WTC11 (cell line): ENCODE measurements at regions not wholly inside any gene's neighbourhood (a gene's known extent, or its start where the extent isn't known, plus 50 kb on each side); places are given as distances from the start of the nearest gene placed in this dataset.

Experiments
- ATAC-seq: fragments of 200-7000 bp; cut with Tn5 transposase; 2 replicates; pipeline ENCODE4 v1.10.0; 2021; ENCODE audit warnings: mild to moderate bottlenecking, moderate library complexity
- CTCF ChIA-PET: fragments of 300-600 bp; sonication (Branson Sonifier 250); formaldehyde crosslinking; loops from one replicate; lab custom pipeline; 2021; ENCODE audit warnings: antibody characterized with exemption; lab: Charles Lee
- POLR2A ChIA-PET: fragments of 350-600 bp; sonication (Branson Sonifier 250); formaldehyde crosslinking; loops from one replicate; lab custom pipeline; 2021; ENCODE audit warnings: antibody characterized with exemption; lab: Charles Lee
- DNase-seq: peaks from one replicate; pipeline ENCODE4 v3.0.0; 2021; ENCODE audit warnings: low spot score
- H3K27ac Mint-ChIP-seq: 2 replicates; pipeline ENCODE4 v1.8.0; 2021; ENCODE audit warnings: mixed read lengths
- H3K27me3 Mint-ChIP-seq: 2 replicates; pipeline ENCODE4 v1.8.0; 2021; ENCODE audit warnings: low read depth, mild to moderate bottlenecking, moderate library complexity, mixed read lengths
- H3K36me3 Mint-ChIP-seq: 2 replicates; pipeline ENCODE4 v1.8.0; 2021; ENCODE audit warnings: mixed read lengths
- H3K4me1 Mint-ChIP-seq: 2 replicates; pipeline ENCODE4 v1.8.0; 2022; ENCODE audit warnings: mixed read lengths
- H3K4me3 Mint-ChIP-seq: 2 replicates; pipeline ENCODE4 v1.8.0; 2021; ENCODE audit warnings: mild to moderate bottlenecking, moderate library complexity, mixed read lengths
- H3K9me3 Mint-ChIP-seq: 2 replicates; pipeline ENCODE4 v1.8.0; 2021; ENCODE audit warnings: mixed read lengths
- CREM ChIP-seq: sonication (generic); formaldehyde crosslinking; IDR thresholded peaks from 2 replicates; pipeline ENCODE4 v1.8.1; 2022; ENCODE audit warnings: mild to moderate bottlenecking, missing genetic modification reagents, moderate library complexity
- EMX1 ChIP-seq: fragments of 250-450 bp; sonication (Bioruptor Pico); IDR thresholded peaks from 2 replicates; pipeline ENCODE4 v1.8.0; 2021; ENCODE audit warnings: mild to moderate bottlenecking
- FOXJ3 ChIP-seq: sonication (generic); formaldehyde crosslinking; IDR thresholded peaks from 2 replicates; pipeline ENCODE4 v1.9.0; 2021; ENCODE audit warnings: missing genetic modification reagents, mild to moderate bottlenecking, borderline replicate concordance
- GABPB1 ChIP-seq: sonication (generic); formaldehyde crosslinking; IDR thresholded peaks from 2 replicates; pipeline ENCODE4 v1.8.1; 2023; ENCODE audit warnings: mild to moderate bottlenecking, missing genetic modification reagents
- JUN ChIP-seq: sonication (generic); formaldehyde crosslinking; IDR thresholded peaks from 2 replicates; pipeline ENCODE4 v1.8.0; 2023; ENCODE audit warnings: mild to moderate bottlenecking, missing genetic modification reagents
- KAT7 ChIP-seq: sonication (generic); formaldehyde crosslinking; IDR thresholded peaks from 2 replicates; pipeline ENCODE4 v1.8.1; 2023; ENCODE audit warnings: missing genetic modification reagents, mild to moderate bottlenecking, borderline replicate concordance
- MXD4 ChIP-seq: fragments of 250-450 bp; sonication (Bioruptor Pico); IDR thresholded peaks from 2 replicates; pipeline ENCODE4 v1.8.0; 2021; ENCODE audit warnings: mild to moderate bottlenecking, moderate library complexity, borderline replicate concordance
- NR1H2 ChIP-seq: sonication (generic); formaldehyde crosslinking; IDR thresholded peaks from 2 replicates; pipeline ENCODE4 v1.9.0; 2021; ENCODE audit warnings: mild to moderate bottlenecking, moderate library complexity, missing genetic modification reagents
- NR2C2 ChIP-seq: sonication (generic); formaldehyde crosslinking; IDR thresholded peaks from 2 replicates; pipeline ENCODE4 v1.8.0; 2022; ENCODE audit warnings: mild to moderate bottlenecking, missing genetic modification reagents
- NR3C1 ChIP-seq: sonication (generic); formaldehyde crosslinking; conservative IDR thresholded peaks from 2 replicates; pipeline ENCODE4 v1.8.1; 2023; ENCODE audit warnings: low read depth, mild to moderate bottlenecking, missing genetic modification reagents
- OVOL2 ChIP-seq: fragments of 250-450 bp; sonication (Bioruptor Pico); IDR thresholded peaks from 2 replicates; pipeline ENCODE4 v1.9.0; 2021; ENCODE audit warnings: mild to moderate bottlenecking, borderline replicate concordance
- SMAD3 ChIP-seq: sonication (generic); formaldehyde crosslinking; IDR thresholded peaks from 2 replicates; pipeline ENCODE4 v1.8.0; 2022; ENCODE audit warnings: missing genetic modification reagents, mild to moderate bottlenecking, borderline replicate concordance
- SMAD4 ChIP-seq: sonication (generic); formaldehyde crosslinking; IDR thresholded peaks from 2 replicates; pipeline ENCODE4 v1.8.0; 2022; ENCODE audit warnings: mild to moderate bottlenecking, missing genetic modification reagents
- SOX15 ChIP-seq: fragments of 250-450 bp; sonication (Bioruptor Pico); IDR thresholded peaks from 2 replicates; pipeline ENCODE4 v1.9.0; 2021; ENCODE audit warnings: mild to moderate bottlenecking
- ZNF121 ChIP-seq: sonication (generic); formaldehyde crosslinking; IDR thresholded peaks from 2 replicates; pipeline ENCODE4 v1.8.0; 2023; ENCODE audit warnings: missing genetic modification reagents
- ZNF219 ChIP-seq: sonication (generic); formaldehyde crosslinking; IDR thresholded peaks from 2 replicates; pipeline ENCODE4 v1.8.0; 2023; ENCODE audit warnings: missing genetic modification reagents, mild to moderate bottlenecking, borderline replicate concordance
- ZNF232 ChIP-seq: sonication (generic); formaldehyde crosslinking; IDR thresholded peaks from 2 replicates; pipeline ENCODE4 v1.8.0; 2022; ENCODE audit warnings: mild to moderate bottlenecking, missing genetic modification reagents
- ZNF396 ChIP-seq: fragments of 250-450 bp; sonication (Bioruptor Pico); IDR thresholded peaks from 2 replicates; pipeline ENCODE4 v1.8.0; 2021; ENCODE audit warnings: mild to moderate bottlenecking, moderate library complexity, borderline replicate concordance
- TF ChIP-seq, protein P1 (sequence below): fragments of 200-600 bp; IDR thresholded peaks from 2 replicates; pipeline ENCODE4 v1.8.0; 2022; ENCODE audit warnings: antibody characterized with exemption
- TF ChIP-seq, protein P2 (sequence below): sonication (generic); formaldehyde crosslinking; IDR thresholded peaks from 2 replicates; pipeline ENCODE4 v1.8.0; 2023; ENCODE audit warnings: missing genetic modification reagents, mild to moderate bottlenecking, borderline replicate concordance
- TF ChIP-seq, protein P3 (sequence below): sonication (generic); formaldehyde crosslinking; conservative IDR thresholded peaks from 2 replicates; pipeline ENCODE4 v1.8.1; 2022; ENCODE audit warnings: mild to moderate bottlenecking, missing genetic modification reagents
- TF ChIP-seq, protein P4 (sequence below): sonication (generic); formaldehyde crosslinking; IDR thresholded peaks from 2 replicates; pipeline ENCODE4 v1.8.1; 2022; ENCODE audit warnings: mild to moderate bottlenecking, missing genetic modification reagents, moderate library complexity, borderline replicate concordance
- TF ChIP-seq, protein P5 (sequence below): sonication (generic); formaldehyde crosslinking; IDR thresholded peaks from 2 replicates; pipeline ENCODE4 v1.8.0; 2022; ENCODE audit warnings: mild to moderate bottlenecking, missing genetic modification reagents
- TF ChIP-seq, protein P6 (sequence below): sonication (generic); formaldehyde crosslinking; IDR thresholded peaks from 2 replicates; pipeline ENCODE4 v1.8.1; 2022; ENCODE audit warnings: low read depth, mild to moderate bottlenecking, moderate library complexity, missing genetic modification reagents, borderline replicate concordance
- TF ChIP-seq, protein P7 (sequence below): sonication (generic); formaldehyde crosslinking; IDR thresholded peaks from 2 replicates; pipeline ENCODE4 v1.8.0; 2023; ENCODE audit warnings: mild to moderate bottlenecking, missing genetic modification reagents

DNA sequence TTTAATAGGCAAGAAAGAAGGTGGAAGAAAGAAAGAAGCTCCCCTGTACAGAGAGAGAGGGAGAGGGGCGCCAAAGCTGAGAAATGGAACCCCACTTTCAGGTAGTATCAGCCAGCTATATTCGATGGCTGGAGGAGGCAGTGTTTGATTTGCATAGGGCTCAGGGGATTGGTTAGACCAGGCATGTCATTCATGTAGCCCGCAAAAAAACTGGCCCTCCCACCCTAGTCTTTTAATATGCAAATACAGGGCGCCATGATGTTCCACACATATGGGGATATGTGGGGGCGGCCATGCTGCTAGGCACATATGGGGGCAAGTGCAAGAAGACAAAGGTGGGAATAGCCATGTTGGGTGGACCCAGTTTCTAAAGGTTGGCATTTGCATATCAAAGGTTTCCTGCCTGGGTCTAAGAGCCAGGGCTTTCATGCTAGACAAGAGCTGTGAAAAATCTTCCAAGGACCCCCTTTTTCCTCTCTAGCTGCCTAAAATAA, 174.4 kb upstream of the ADRA1B start:
- DNase-seq: no peak
- no peak overlapping the region for H3K4me3 Mint-ChIP-seq
- TF ChIP-seq SMAD4 (CRISPR knock-in tag): no peak
- TF ChIP-seq, protein P1, sequence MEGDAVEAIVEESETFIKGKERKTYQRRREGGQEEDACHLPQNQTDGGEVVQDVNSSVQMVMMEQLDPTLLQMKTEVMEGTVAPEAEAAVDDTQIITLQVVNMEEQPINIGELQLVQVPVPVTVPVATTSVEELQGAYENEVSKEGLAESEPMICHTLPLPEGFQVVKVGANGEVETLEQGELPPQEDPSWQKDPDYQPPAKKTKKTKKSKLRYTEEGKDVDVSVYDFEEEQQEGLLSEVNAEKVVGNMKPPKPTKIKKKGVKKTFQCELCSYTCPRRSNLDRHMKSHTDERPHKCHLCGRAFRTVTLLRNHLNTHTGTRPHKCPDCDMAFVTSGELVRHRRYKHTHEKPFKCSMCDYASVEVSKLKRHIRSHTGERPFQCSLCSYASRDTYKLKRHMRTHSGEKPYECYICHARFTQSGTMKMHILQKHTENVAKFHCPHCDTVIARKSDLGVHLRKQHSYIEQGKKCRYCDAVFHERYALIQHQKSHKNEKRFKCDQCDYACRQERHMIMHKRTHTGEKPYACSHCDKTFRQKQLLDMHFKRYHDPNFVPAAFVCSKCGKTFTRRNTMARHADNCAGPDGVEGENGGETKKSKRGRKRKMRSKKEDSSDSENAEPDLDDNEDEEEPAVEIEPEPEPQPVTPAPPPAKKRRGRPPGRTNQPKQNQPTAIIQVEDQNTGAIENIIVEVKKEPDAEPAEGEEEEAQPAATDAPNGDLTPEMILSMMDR: no peak
- TF ChIP-seq ZNF232 (CRISPR knock-in tag): no peak
- no peak for TF ChIP-seq ZNF121 (CRISPR knock-in tag)
- TF ChIP-seq, protein P2, sequence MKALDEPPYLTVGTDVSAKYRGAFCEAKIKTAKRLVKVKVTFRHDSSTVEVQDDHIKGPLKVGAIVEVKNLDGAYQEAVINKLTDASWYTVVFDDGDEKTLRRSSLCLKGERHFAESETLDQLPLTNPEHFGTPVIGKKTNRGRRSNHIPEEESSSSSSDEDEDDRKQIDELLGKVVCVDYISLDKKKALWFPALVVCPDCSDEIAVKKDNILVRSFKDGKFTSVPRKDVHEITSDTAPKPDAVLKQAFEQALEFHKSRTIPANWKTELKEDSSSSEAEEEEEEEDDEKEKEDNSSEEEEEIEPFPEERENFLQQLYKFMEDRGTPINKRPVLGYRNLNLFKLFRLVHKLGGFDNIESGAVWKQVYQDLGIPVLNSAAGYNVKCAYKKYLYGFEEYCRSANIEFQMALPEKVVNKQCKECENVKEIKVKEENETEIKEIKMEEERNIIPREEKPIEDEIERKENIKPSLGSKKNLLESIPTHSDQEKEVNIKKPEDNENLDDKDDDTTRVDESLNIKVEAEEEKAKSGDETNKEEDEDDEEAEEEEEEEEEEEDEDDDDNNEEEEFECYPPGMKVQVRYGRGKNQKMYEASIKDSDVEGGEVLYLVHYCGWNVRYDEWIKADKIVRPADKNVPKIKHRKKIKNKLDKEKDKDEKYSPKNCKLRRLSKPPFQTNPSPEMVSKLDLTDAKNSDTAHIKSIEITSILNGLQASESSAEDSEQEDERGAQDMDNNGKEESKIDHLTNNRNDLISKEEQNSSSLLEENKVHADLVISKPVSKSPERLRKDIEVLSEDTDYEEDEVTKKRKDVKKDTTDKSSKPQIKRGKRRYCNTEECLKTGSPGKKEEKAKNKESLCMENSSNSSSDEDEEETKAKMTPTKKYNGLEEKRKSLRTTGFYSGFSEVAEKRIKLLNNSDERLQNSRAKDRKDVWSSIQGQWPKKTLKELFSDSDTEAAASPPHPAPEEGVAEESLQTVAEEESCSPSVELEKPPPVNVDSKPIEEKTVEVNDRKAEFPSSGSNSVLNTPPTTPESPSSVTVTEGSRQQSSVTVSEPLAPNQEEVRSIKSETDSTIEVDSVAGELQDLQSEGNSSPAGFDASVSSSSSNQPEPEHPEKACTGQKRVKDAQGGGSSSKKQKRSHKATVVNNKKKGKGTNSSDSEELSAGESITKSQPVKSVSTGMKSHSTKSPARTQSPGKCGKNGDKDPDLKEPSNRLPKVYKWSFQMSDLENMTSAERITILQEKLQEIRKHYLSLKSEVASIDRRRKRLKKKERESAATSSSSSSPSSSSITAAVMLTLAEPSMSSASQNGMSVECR (CRISPR knock-in tag): no peak
- no peak for TF ChIP-seq JUN (CRISPR knock-in tag)
- TF ChIP-seq CREM (CRISPR knock-in tag): no peak
- TF ChIP-seq, protein P3, sequence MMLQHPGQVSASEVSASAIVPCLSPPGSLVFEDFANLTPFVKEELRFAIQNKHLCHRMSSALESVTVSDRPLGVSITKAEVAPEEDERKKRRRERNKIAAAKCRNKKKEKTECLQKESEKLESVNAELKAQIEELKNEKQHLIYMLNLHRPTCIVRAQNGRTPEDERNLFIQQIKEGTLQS (CRISPR knock-in tag): no peak
- TF ChIP-seq MXD4: no peak
- no peak for TF ChIP-seq ZNF219 (CRISPR knock-in tag)
- TF ChIP-seq SMAD3 (CRISPR knock-in tag): no peak
- TF ChIP-seq KAT7: no peak
- no peak for TF ChIP-seq OVOL2 (CRISPR knock-in tag)
- no peak for TF ChIP-seq SOX15
- TF ChIP-seq, all 79 proteins: peak for 0
- no peak overlapping the region for H3K27ac Mint-ChIP-seq
- peaks cover 14% of the 10 kb centered on the region for H3K4me1 Mint-ChIP-seq
- H3K36me3 Mint-ChIP-seq: no peaks in the 10 kb centered on the region
- H3K9me3 Mint-ChIP-seq: peaks cover 17% of the 10 kb centered on the region
- ATAC-seq: peak; percentile 20; the same call in 1 of the 2 replicates
- no peaks in the 10 kb centered on the region for H3K27me3 Mint-ChIP-seq
- POLR2A ChIA-PET: no interaction called here
- CTCF ChIA-PET: no interaction called here

DNA sequence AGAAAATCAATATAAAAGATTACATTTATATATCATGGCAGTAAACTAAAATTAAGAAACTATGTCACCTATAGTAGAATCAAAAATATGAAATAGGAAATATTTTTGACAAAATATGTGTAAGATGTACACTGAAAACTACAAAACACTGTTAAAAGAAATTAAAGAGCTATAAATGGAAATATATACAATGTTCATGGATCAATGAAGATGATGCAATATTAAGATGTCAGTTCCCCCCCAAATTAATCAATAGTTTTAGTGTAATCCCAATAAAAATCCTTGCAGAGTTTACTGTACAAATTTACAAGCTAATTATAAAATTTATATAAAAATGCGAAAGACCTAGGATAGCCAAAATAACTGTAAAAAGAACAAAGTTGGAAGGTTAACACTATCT, 173.0 kb upstream of the ADRA1B start:
- ATAC-seq: no peak
- no peak for DNase-seq
- H3K4me1 Mint-ChIP-seq: peaks cover 14% of the 10 kb centered on the region
- ChIA-PET CTCF (no interaction called here), POLR2A (no interaction called here)
- no peak overlapping the region for H3K4me3 Mint-ChIP-seq
- peaks cover 13% of the 10 kb centered on the region for H3K9me3 Mint-ChIP-seq
- no peak overlapping the region for H3K27ac Mint-ChIP-seq
- H3K36me3 Mint-ChIP-seq: no peaks in the 10 kb centered on the region
- H3K27me3 Mint-ChIP-seq: no peaks in the 10 kb centered on the region
- no peak for TF ChIP-seq GABPB1 (CRISPR knock-in tag)
- no peak for TF ChIP-seq CREM (CRISPR knock-in tag)
- no peak for TF ChIP-seq EMX1 (CRISPR knock-in tag)
- TF ChIP-seq FOXJ3 (CRISPR knock-in tag): no peak
- TF ChIP-seq, protein P4, sequence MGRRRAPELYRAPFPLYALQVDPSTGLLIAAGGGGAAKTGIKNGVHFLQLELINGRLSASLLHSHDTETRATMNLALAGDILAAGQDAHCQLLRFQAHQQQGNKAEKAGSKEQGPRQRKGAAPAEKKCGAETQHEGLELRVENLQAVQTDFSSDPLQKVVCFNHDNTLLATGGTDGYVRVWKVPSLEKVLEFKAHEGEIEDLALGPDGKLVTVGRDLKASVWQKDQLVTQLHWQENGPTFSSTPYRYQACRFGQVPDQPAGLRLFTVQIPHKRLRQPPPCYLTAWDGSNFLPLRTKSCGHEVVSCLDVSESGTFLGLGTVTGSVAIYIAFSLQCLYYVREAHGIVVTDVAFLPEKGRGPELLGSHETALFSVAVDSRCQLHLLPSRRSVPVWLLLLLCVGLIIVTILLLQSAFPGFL: no peak
- no peak for TF ChIP-seq MXD4
- no peak for TF ChIP-seq NR2C2 (CRISPR knock-in tag)
- TF ChIP-seq SMAD4 (CRISPR knock-in tag): no peak
- no peak for TF ChIP-seq NR3C1 (CRISPR knock-in tag)
- no peak for TF ChIP-seq NR1H2 (CRISPR knock-in tag)
- TF ChIP-seq, protein P5, sequence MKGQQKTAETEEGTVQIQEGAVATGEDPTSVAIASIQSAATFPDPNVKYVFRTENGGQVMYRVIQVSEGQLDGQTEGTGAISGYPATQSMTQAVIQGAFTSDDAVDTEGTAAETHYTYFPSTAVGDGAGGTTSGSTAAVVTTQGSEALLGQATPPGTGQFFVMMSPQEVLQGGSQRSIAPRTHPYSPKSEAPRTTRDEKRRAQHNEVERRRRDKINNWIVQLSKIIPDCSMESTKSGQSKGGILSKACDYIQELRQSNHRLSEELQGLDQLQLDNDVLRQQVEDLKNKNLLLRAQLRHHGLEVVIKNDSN (CRISPR knock-in tag): no peak
- TF ChIP-seq, protein P6, sequence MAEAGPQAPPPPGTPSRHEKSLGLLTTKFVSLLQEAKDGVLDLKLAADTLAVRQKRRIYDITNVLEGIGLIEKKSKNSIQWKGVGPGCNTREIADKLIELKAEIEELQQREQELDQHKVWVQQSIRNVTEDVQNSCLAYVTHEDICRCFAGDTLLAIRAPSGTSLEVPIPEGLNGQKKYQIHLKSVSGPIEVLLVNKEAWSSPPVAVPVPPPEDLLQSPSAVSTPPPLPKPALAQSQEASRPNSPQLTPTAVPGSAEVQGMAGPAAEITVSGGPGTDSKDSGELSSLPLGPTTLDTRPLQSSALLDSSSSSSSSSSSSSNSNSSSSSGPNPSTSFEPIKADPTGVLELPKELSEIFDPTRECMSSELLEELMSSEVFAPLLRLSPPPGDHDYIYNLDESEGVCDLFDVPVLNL (CRISPR knock-in tag): no peak
- no peak for TF ChIP-seq ZNF396 (CRISPR knock-in tag)
- TF ChIP-seq, protein P7, sequence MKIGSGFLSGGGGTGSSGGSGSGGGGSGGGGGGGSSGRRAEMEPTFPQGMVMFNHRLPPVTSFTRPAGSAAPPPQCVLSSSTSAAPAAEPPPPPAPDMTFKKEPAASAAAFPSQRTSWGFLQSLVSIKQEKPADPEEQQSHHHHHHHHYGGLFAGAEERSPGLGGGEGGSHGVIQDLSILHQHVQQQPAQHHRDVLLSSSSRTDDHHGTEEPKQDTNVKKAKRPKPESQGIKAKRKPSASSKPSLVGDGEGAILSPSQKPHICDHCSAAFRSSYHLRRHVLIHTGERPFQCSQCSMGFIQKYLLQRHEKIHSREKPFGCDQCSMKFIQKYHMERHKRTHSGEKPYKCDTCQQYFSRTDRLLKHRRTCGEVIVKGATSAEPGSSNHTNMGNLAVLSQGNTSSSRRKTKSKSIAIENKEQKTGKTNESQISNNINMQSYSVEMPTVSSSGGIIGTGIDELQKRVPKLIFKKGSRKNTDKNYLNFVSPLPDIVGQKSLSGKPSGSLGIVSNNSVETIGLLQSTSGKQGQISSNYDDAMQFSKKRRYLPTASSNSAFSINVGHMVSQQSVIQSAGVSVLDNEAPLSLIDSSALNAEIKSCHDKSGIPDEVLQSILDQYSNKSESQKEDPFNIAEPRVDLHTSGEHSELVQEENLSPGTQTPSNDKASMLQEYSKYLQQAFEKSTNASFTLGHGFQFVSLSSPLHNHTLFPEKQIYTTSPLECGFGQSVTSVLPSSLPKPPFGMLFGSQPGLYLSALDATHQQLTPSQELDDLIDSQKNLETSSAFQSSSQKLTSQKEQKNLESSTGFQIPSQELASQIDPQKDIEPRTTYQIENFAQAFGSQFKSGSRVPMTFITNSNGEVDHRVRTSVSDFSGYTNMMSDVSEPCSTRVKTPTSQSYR (CRISPR knock-in tag): no peak
